Hepatocyte (in vitro differentiated cells): ENCODE measurements at regions not wholly inside any gene's neighbourhood (a gene's known extent, or its start where the extent isn't known, plus 50 kb on each side); places are given as distances from the start of the nearest gene placed in this dataset.

Source experiments
- EZH2 ChIP-seq: fragments of 200-600 bp; sonication (generic); IDR thresholded peaks from 2 replicates; pipeline ENCODE4 v1.6.1; 2016; ENCODE audit warnings: antibody characterized with exemption, mild to moderate bottlenecking, borderline replicate concordance
- TF ChIP-seq, protein P1 (sequence below): fragments of 200-600 bp; sonication (generic); IDR thresholded peaks from 2 replicates; pipeline ENCODE4 v1.5.1; 2016; ENCODE audit warnings: antibody characterized with exemption, mild to moderate bottlenecking; ENCODE audit not compliant: poor library complexity

- TF ChIP-seq, protein P1, sequence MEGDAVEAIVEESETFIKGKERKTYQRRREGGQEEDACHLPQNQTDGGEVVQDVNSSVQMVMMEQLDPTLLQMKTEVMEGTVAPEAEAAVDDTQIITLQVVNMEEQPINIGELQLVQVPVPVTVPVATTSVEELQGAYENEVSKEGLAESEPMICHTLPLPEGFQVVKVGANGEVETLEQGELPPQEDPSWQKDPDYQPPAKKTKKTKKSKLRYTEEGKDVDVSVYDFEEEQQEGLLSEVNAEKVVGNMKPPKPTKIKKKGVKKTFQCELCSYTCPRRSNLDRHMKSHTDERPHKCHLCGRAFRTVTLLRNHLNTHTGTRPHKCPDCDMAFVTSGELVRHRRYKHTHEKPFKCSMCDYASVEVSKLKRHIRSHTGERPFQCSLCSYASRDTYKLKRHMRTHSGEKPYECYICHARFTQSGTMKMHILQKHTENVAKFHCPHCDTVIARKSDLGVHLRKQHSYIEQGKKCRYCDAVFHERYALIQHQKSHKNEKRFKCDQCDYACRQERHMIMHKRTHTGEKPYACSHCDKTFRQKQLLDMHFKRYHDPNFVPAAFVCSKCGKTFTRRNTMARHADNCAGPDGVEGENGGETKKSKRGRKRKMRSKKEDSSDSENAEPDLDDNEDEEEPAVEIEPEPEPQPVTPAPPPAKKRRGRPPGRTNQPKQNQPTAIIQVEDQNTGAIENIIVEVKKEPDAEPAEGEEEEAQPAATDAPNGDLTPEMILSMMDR: no peak
- TF ChIP-seq EZH2: no peak
These were observed 172.1 kb upstream of the OLIG3 start for GRCh38 chr6:137666202-137666774.
